ENCODE measurements at regions not wholly inside any gene's neighbourhood (a gene's known extent, or its start where the extent isn't known, plus 50 kb on each side); places are given as distances from the start of the nearest gene placed in this dataset.

DNA sequence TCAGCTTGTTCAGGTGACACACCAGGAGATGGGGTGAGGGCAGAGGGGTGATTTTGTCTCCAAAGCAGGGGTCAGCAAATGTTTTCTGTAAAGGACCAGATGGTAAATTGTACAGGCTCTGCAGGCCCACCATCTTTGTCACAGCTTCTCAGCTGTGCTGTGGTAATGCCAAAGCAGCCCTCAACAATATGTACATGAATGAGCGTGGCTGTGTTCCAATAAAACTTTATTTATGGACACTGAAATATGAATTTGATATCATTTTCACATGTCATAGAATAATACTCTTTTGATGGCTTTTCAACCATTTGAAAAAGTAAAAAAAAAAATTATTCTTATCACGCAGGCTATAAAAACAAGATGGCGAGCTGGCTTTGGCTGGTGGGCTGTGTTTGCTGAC, 206.4 kb upstream of the RPL38 start:
- Histone ChIP-seq H3K36me3 (no peaks in the 10 kb centered on the region), H3K9me3 (replicated peaks) (no peaks in the 10 kb centered on the region), H3K27me3 (no peaks in the 10 kb centered on the region), H3K4me1 (peaks cover under 1% of the 10 kb centered on the region; the same call in 1 of the 2 replicates), H3K27ac (no peak overlapping the region), H3K4me3 (no peak overlapping the region)
- no peak for DNase-seq

DNA sequence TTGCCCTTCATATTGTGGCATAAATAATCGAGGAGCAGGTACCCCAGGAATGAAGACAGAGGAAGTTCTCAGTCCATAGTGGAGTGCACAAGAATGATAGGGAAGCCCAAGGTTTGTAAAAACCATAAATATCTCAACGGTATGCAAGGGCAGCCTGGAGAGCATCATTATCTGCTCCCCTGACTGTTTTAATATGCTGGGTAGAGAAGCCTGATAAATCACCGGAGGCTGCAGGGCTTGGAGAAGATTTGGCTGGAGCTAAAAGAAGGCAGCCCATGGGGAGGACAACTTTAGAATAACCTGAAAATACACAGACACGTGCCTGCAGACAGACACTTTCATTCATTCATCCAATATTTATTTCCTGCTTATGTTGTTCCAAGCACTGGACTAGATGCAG, 205.2 kb upstream of the RPL38 start:
- H3K9me3 ChIP-seq (replicated peaks): 0 out of 2 replicates have a peak, but pooled peaks cover 1% of the 10 kb centered on the region
- H3K4me1 ChIP-seq: peaks cover 6% of the 10 kb centered on the region
- DNase-seq: no peak
- H3K27ac ChIP-seq: no peak overlapping the region
- H3K4me3 ChIP-seq: no peak overlapping the region
- H3K27me3 ChIP-seq: no peaks in the 10 kb centered on the region
- H3K36me3 ChIP-seq: no peaks in the 10 kb centered on the region

DNA sequence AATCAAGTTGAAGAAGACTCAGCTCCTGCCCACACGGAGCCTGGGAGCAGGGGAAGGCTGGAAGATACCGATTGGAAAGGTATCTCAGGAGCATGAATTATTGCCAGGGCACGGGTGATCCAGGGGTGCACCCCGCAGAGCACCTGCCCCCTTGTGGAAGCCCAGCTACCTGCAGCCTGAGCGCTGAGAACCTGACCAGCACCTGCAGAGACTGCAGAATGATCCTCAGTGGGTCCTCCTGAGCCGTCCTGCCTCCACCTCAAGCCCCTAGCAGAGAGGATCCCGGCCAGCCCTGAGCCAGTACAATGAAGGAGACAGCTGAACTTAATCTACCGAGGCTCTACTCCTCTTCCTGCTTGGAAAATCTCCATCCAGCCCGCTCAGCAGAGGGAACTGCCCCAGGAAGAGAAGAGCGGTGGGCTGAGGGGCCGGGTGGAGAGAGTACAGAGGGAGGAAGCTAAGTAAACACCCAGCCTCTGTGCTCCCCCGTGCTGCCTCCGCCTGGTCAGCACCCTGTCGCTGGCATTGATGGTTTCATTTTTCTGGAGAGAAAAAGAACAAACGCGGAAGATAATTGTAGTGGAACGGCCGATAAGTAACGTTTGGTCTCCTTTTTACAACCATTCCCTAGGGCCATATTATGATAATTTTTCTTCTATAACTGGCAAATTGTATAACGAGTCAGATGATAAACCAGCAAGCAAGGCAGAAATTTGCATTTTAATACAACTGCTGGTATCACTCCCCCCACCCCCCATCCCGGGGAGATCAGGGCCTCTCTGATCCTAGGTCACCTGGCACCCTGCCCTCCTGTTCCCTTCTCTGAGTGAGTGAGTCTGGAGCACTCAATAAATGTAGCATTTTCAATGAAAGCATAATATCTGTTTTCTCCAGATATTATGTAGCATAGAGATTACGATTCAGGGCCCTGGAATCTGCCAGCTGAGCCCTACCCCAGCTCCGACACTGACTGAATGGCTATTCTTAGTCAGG, 204.5 kb upstream of the RPL38 start:
- H3K9me3 ChIP-seq (replicated peaks): 0 out of 2 replicates have a peak, but pooled peaks cover 2% of the 10 kb centered on the region
- peaks cover 6% of the 10 kb centered on the region for H3K4me1 ChIP-seq
- H3K36me3 ChIP-seq: no peaks in the 10 kb centered on the region
- H3K27ac ChIP-seq: no peak overlapping the region
- peak; percentile 43 to 64 for DNase-seq
- H3K4me3 ChIP-seq: no peak overlapping the region
- peaks cover under 1% of the 10 kb centered on the region; the same call in 1 of the 2 replicates for H3K27me3 ChIP-seq

DNA sequence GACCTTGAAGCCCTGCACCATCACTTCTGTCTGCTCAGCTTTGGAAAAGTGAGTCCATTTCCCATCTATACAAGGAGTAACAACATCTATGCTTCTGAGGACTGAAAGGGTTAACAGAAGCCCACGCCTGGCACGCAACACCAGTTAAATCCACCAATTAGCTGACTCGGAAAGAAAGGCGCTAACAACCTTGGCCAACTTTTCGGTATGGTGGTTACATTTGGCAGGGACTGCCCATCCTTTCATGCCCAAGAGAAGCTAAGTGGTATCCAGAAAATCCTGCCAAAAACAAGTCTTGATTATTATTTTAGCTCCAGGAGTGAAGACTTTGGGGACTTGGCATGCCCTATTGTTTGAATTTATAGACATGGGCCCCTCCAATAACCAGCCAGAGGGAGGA, 202.3 kb upstream of the RPL38 start:
- no peaks in the 10 kb centered on the region for H3K36me3 ChIP-seq
- 0 out of 2 replicates have a peak, but pooled peaks cover 2% of the 10 kb centered on the region for H3K9me3 ChIP-seq (replicated peaks)
- H3K4me1 ChIP-seq: peaks cover 6% of the 10 kb centered on the region
- peaks cover 13% of the 10 kb centered on the region for H3K27me3 ChIP-seq
- H3K4me3 ChIP-seq: no peak overlapping the region
- no peak overlapping the region for H3K27ac ChIP-seq
- no peak for DNase-seq

DNA sequence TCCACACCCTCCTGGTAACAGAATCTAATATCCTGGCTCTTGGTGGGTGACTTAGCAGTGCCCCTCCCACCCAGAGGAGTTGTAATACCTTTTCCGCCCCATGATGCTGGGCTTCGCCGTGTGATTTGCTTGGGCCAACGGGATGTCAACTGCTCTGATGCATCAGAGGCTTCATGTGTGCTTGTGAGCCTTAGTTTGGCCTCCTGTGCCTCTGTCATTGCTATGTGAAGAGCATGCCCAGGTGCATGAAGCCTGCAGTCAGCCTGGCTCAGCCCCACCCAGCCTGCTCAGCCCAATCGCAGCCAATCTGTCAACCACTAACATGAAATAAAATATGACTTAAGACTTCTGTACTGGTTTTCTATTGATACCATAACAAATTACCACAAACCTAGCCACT, 201.2 kb upstream of the RPL38 start:
- Histone ChIP-seq H3K27me3 (peaks cover 13% of the 10 kb centered on the region), H3K9me3 (replicated peaks) (0 out of 2 replicates have a peak, but pooled peaks cover 2% of the 10 kb centered on the region), H3K36me3 (no peaks in the 10 kb centered on the region), H3K4me3 (no peak overlapping the region), H3K27ac (no peak overlapping the region), H3K4me1 (peaks cover 6% of the 10 kb centered on the region)
- DNase-seq: peak; percentile 21 to 67

DNA sequence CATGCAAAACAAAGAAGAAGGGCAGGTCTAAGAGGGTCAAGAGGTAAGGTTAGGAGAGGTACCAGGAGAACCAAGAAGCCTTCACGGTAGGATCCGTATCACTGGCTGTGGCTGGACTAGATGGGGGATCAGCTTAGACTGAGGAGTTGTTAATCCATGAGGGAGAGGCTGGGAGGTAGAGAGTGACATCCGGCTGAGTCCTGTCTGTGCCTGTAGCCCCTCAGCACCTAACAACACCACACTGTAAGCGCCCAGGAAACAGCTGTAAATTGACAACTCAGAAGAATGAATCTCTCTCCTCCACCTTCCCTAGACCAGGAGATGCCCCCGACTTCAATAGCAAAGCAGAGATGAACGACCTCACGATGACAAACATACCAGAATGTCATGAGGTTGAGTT, 199.4 kb upstream of the RPL38 start:
- DNase-seq: no peak
- Histone ChIP-seq H3K27me3 (peaks cover 13% of the 10 kb centered on the region), H3K36me3 (no peaks in the 10 kb centered on the region), H3K27ac (no peak overlapping the region), H3K4me3 (no peak overlapping the region), H3K9me3 (replicated peaks) (0 out of 2 replicates have a peak, but pooled peaks cover 2% of the 10 kb centered on the region), H3K4me1 (peaks cover 6% of the 10 kb centered on the region)

DNA sequence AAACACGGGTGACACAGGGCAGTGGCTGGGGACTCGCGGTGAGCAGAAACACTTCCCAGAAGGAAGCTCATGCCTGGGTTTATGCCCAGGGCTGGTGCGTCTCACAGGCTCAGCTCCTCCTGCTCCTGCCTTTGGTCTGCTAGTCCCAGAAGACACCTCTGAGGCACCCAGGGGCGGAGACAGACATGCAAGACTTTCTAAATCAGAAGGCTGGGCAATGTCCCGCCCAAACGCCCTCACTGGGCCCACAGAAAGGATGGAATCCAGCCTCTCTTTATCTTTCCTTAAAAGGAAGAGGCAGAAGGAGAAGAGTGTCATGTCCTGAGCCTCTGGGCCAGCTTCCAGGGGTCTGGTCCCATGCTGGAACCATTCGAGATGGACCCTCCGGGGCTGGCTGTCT, 197.7 kb upstream of the RPL38 start:
- peaks cover 13% of the 10 kb centered on the region for H3K27me3 ChIP-seq

DNA sequence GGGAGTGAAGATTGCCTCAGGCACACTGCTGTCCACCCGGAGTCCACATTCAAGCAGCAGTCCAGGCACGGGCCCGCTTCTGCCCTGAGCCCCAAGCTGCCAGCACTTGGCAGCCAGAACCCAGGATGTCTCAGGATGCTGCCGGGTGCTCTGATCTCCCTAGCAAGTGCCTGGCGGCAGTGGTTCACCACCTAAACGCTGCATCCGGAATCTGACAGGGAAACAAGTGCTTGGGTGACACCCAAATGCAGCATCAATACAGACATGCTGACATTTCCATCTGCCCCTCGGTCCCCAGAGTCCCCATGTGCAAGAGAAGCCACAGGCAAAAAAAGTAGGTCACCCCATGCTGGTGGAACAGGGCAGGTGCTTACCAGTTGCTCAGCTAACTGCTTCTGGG, 197.1 kb upstream of the RPL38 start:
- peaks cover 13% of the 10 kb centered on the region for H3K27me3 ChIP-seq
- no peak overlapping the region for H3K4me3 ChIP-seq
- peaks cover 6% of the 10 kb centered on the region for H3K4me1 ChIP-seq
- no peak for DNase-seq
- no peak overlapping the region for H3K27ac ChIP-seq
- H3K9me3 ChIP-seq (replicated peaks): 0 out of 2 replicates have a peak, but pooled peaks cover 2% of the 10 kb centered on the region
- no peaks in the 10 kb centered on the region for H3K36me3 ChIP-seq

More for the DNA sequence above, 197.7 kb upstream of the RPL38 start:
- Histone ChIP-seq H3K4me1 (peaks cover 6% of the 10 kb centered on the region), H3K4me3 (no peak overlapping the region), H3K9me3 (replicated peaks) (0 out of 2 replicates have a peak, but pooled peaks cover 2% of the 10 kb centered on the region), H3K36me3 (no peaks in the 10 kb centered on the region), H3K27ac (no peak overlapping the region)
- no peak for DNase-seq

DNA sequence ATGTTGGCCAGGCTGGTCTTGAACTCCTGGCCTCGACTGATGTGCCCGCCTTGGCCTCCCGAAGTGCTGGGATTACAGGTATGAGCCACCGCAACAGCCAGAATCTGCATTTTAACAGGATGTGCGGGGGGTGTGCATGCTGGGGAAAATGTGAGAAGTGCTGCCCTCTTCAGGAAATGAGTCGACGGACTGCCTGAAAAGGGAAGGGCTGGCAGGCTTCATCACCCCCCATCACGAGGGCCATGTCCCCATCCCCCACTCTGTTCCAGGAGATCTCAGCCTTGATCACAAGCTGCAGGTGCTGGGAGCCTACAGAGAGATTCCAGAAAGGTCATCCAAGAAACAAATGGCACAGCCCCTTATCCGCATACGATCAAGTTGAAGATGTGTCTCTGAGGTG, 195.3 kb upstream of the RPL38 start:
- Histone ChIP-seq H3K4me1 (peaks cover 9% of the 10 kb centered on the region), H3K9me3 (replicated peaks) (0 out of 2 replicates have a peak, but pooled peaks cover 2% of the 10 kb centered on the region), H3K36me3 (no peaks in the 10 kb centered on the region), H3K27ac (no peak overlapping the region), H3K27me3 (peaks cover 16% of the 10 kb centered on the region), H3K4me3 (no peak overlapping the region)
- peak in 1 of 2 experiments; percentile 49 for DNase-seq

DNA sequence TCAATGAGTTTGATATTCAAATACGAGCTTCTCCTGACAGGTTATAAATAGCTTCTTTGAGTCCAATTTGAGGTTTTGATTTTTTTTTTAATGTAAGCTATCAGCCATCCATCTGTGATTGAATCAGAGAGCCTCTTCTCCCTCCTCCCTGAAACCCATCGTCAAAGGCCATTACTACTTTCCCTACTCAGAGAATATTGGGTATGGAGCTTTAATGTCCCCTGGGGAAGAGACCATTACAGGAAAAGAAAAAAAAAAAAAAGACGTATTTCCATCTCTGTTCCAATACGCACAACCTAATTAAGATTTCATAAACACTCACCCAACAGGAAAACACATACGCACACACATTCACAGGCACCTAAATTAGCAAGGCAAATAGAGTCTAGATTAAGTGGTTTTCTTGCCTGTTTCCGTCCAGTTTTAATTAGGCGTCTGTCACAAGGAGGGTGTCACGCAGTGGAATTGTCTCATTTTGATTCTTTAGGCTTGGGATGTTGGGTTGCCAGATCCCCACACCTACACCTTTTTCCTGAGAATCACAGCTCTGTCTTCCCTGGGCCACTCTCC, 194.3 kb upstream of the RPL38 start:
- no peaks in the 10 kb centered on the region for H3K9me3 ChIP-seq (replicated peaks)
- DNase-seq: no peak
- H3K4me3 ChIP-seq: no peak overlapping the region
- no peak overlapping the region for H3K27ac ChIP-seq
- H3K27me3 ChIP-seq: peaks cover 14% of the 10 kb centered on the region
- H3K4me1 ChIP-seq: peaks cover 9% of the 10 kb centered on the region
- H3K36me3 ChIP-seq: no peaks in the 10 kb centered on the region

DNA sequence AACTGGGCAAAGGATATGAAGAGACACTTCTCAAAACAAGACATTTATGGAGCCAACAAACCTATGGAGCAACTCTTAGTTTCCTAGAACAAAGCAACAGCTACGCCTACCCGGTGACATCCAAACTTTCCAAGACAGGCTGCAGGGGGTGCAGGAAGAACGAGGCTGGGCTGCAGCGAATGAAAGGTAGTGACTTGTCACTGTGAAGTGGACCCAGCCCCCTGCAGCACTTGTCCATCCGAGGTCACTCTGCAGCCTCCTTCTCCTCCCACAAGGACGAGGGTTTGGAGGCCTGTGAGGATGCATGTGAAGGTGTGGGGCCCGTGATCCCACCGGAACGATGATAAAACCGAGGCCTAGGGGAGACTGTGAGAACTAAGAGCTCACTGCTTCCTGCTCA, 192.6 kb upstream of the RPL38 start:
- H3K9me3 ChIP-seq (replicated peaks): no peaks in the 10 kb centered on the region
- no peak for DNase-seq
- no peaks in the 10 kb centered on the region for H3K36me3 ChIP-seq
- H3K4me1 ChIP-seq: peaks cover 9% of the 10 kb centered on the region
- peaks cover 8% of the 10 kb centered on the region for H3K27me3 ChIP-seq
- no peak overlapping the region for H3K27ac ChIP-seq
- H3K4me3 ChIP-seq: no peak overlapping the region

DNA sequence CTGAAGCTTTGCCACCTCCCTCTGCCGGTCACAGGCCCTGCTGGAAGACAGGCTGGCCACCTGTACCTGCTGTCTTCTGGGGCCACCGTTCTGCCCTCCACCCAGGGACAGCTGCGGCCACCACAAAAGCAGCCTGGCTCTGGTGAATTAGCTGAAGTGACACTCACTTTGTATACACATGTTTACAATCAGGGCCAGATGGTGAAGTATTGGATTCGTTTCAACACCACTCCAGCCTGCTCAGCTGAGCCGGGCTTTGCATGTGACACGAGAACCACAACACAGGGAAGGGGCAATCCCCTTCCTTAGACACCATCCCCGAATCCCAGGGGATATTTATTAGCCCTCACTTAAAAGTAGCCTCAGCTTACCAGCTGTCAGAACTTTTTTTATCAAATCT, 191.5 kb upstream of the RPL38 start:
- peaks cover 6% of the 10 kb centered on the region; the same call in 1 of the 2 replicates for H3K27me3 ChIP-seq
- H3K36me3 ChIP-seq: no peaks in the 10 kb centered on the region
- H3K4me1 ChIP-seq: peaks cover 9% of the 10 kb centered on the region
- no peak overlapping the region for H3K27ac ChIP-seq
- peak; percentile 35 to 66 for DNase-seq
- no peaks in the 10 kb centered on the region for H3K9me3 ChIP-seq (replicated peaks)
- no peak overlapping the region for H3K4me3 ChIP-seq

DNA sequence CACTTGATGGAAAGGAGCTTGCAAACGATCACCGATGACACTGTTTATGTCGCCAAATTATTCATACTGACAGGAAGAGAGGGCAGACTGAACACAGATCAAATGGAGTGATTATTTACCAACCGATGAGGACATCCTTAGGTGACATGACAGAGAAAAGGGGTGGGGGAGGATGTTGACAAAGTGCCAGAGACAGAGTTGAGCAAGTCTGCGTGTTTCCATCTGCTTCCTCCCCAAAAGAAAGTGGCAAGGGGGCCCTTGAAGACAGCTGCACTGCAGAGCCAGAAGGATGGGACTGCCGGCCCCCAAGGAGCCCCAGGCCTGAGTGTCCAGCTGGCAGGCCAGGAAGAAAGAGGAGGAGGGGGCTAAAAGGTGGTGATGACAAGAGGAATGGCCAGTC, 191.0 kb upstream of the RPL38 start:
- Histone ChIP-seq H3K9me3 (replicated peaks) (no peaks in the 10 kb centered on the region), H3K36me3 (no peaks in the 10 kb centered on the region), H3K27me3 (peaks cover 6% of the 10 kb centered on the region; the same call in 1 of the 2 replicates), H3K4me1 (peaks cover 9% of the 10 kb centered on the region), H3K27ac (no peak overlapping the region), H3K4me3 (no peak overlapping the region)
- peak in 1 of 2 experiments; percentile 31 for DNase-seq

DNA sequence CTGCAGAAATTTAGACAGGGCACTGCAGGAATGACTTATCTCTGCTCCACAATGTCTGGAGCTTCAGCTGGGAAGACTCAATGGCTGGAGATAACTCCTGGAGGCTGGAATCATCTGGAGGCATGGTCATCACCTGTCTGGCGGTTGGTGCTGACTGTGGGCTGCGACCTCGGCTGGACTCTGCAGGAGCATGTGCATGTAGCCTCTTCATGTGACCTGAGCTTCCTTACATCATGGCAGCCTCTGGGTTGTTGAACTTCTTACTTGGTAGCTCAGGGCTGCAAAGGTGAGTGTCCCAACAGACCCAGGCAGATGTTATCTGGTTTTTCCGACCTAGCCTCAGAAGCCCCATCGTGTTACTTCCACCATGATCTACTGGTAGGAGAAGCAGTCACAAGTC, 188.2 kb upstream of the RPL38 start:
- Histone ChIP-seq H3K27ac (no peak overlapping the region), H3K4me1 (peaks cover 9% of the 10 kb centered on the region), H3K36me3 (no peaks in the 10 kb centered on the region), H3K9me3 (replicated peaks) (no peaks in the 10 kb centered on the region), H3K27me3 (peaks cover 6% of the 10 kb centered on the region; the same call in 1 of the 2 replicates), H3K4me3 (no peak overlapping the region)
- no peak for DNase-seq

DNA sequence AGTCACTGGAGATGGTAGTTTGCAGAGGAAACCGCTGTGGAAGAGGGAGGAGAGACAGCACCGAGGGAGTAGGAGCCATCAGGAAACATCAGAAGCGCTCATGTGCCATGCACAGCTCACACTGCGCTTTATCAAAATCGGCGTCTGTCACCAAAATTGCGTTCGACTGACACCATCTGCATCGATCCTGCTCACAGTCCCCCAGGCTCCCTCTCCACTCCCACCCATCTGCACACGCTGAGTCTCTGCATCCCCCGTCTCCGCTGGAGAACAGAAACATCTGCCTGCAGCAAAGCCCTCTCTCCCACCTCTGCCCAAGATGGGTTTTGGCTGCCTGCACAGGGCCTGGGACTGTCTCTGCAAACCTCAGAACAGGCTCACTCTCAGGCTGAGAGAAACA, 187.5 kb upstream of the RPL38 start:
- H3K4me1 ChIP-seq: peaks cover 9% of the 10 kb centered on the region
- H3K9me3 ChIP-seq (replicated peaks): no peaks in the 10 kb centered on the region
- H3K36me3 ChIP-seq: no peaks in the 10 kb centered on the region
- no peak overlapping the region for H3K4me3 ChIP-seq
- H3K27ac ChIP-seq: no peak overlapping the region
- peaks cover 6% of the 10 kb centered on the region; the same call in 1 of the 2 replicates for H3K27me3 ChIP-seq
- no peak for DNase-seq

Measured in SJCRH30 (cell line).